ENCODE measurements at regions not wholly inside any gene's neighbourhood (a gene's known extent, or its start where the extent isn't known, plus 50 kb on each side); places are given as distances from the start of the nearest gene placed in this dataset.

GRCh38 chr15:69723404-69724096 lies 270.9 kb downstream of the RPLP1 start:
- no peak overlapping the region for H3K4me3 ChIP-seq
- H3K9me3 ChIP-seq: no peaks in the 10 kb centered on the region
- no peaks in the 10 kb centered on the region for H3K36me3 ChIP-seq
- no peak for DNase-seq (ENCODE audit: low spot score in 2 of 2)
- no peak overlapping the region for H3K27ac ChIP-seq
- intact Hi-C loops (cut with DNase I): no loop called here
- H3K27me3 ChIP-seq: no peaks in the 10 kb centered on the region
- H3K4me1 ChIP-seq: no peaks in the 10 kb centered on the region
- TF ChIP-seq CTCF (IDR thresholded peaks at IDR 0.05): no peak

DNA sequence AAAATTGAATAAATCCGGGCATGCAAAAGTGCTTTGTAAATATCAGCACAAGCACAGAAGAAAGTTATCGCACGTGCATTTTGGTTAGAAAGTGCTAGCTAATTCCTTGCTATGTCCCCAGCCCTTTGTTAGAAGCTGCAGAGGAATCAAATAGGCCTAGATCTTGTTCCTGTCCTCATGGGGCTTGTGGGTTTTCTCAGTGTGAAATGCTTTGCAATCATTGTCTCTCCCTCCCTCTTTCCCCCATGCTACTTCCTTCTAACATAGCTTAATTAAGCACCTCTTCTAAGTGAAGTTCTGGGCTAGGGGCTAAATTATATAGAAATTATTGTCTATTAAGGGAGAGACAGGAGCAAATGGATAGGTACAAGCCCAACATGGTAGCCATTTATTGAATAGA lies 271.7 kb downstream of the RPLP1 start:
- Histone ChIP-seq H3K27me3 (no peaks in the 10 kb centered on the region), H3K36me3 (no peaks in the 10 kb centered on the region), H3K4me1 (no peaks in the 10 kb centered on the region), H3K27ac (no peak overlapping the region), H3K9me3 (no peaks in the 10 kb centered on the region), H3K4me3 (no peak overlapping the region)
- intact Hi-C loops (cut with DNase I): no loop called here
- no peak for TF ChIP-seq CTCF (IDR thresholded peaks at IDR 0.05)
- no peak for DNase-seq (ENCODE audit: low spot score in 2 of 2)

- no peak for TF ChIP-seq CTCF (IDR thresholded peaks at IDR 0.05)
- no peak for DNase-seq (ENCODE audit: low spot score in 2 of 2)
- intact Hi-C loops (cut with DNase I): no loop called here
- Histone ChIP-seq H3K36me3 (no peaks in the 10 kb centered on the region), H3K27me3 (no peaks in the 10 kb centered on the region), H3K4me3 (no peak overlapping the region), H3K4me1 (no peaks in the 10 kb centered on the region), H3K27ac (no peak overlapping the region), H3K9me3 (no peaks in the 10 kb centered on the region)
These were observed 272.7 kb downstream of the RPLP1 start for GRCh38 chr15:69725275-69725674.

GRCh38 chr15:69725957-69726356 lies 273.3 kb downstream of the RPLP1 start:
- DNase-seq (ENCODE audit: low spot score in 2 of 2): no peak
- Histone ChIP-seq H3K9me3 (no peaks in the 10 kb centered on the region), H3K36me3 (no peaks in the 10 kb centered on the region), H3K4me3 (no peak overlapping the region), H3K27ac (no peak overlapping the region), H3K4me1 (no peaks in the 10 kb centered on the region), H3K27me3 (no peaks in the 10 kb centered on the region)
- no peak for TF ChIP-seq CTCF (IDR thresholded peaks at IDR 0.05)
- intact Hi-C loops (cut with DNase I): no loop called here

GRCh38 chr15:69727121-69727924 lies 274.7 kb downstream of the RPLP1 start:
- Histone ChIP-seq H3K36me3 (no peaks in the 10 kb centered on the region), H3K4me3 (no peak overlapping the region), H3K27me3 (no peaks in the 10 kb centered on the region), H3K27ac (no peak overlapping the region), H3K9me3 (no peaks in the 10 kb centered on the region), H3K4me1 (no peaks in the 10 kb centered on the region)
- DNase-seq (ENCODE audit: low spot score in 2 of 2): no peak
- intact Hi-C loops (cut with DNase I): no loop called here
- TF ChIP-seq CTCF (IDR thresholded peaks at IDR 0.05): no peak
